AG09319 (cell line): ENCODE measurements at regions not wholly inside any gene's neighbourhood (a gene's known extent, or its start where the extent isn't known, plus 50 kb on each side); places are given as distances from the start of the nearest gene placed in this dataset.
"Not testable (repeated sequence)": the region's sequence is repeated elsewhere in the genome, so short reads cannot be mapped to it uniquely, and the experiment has no call there.

Source experiments
- DNase-seq: peaks from one replicate; pipeline ENCODE4 v3.0.0-alpha.2; 2010; ENCODE audit warnings: low read depth; ENCODE audit errors: extremely low read depth
- TF ChIP-seq, protein P1 (sequence below): IDR thresholded peaks from 2 replicates; pipeline ENCODE4 v1.5.1; 2011; ENCODE audit warnings: low read depth, mild to moderate bottlenecking, inconsistent platforms, low read length, moderate library complexity

DNA sequence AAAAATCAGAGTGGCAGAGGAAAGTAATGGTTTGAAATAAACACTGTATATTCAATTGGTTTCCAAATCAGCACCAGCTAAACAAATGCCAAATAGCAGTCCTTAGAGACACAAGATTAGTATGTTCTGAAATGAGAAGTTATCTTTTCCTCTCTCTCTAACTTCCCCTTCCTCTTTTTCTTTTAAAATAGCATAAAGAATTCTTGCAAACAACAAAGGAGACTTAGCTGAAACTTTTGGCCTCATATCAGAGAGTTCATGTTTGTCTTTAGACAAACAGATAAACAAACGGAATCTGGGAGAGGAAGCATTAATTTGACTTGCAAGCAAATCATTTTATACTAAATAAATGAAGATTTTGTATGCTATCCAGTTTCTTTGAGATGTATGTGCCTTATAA lies 399.0 kb downstream of the GBA3 start:
- DNase-seq: no peak
- TF ChIP-seq, protein P1, sequence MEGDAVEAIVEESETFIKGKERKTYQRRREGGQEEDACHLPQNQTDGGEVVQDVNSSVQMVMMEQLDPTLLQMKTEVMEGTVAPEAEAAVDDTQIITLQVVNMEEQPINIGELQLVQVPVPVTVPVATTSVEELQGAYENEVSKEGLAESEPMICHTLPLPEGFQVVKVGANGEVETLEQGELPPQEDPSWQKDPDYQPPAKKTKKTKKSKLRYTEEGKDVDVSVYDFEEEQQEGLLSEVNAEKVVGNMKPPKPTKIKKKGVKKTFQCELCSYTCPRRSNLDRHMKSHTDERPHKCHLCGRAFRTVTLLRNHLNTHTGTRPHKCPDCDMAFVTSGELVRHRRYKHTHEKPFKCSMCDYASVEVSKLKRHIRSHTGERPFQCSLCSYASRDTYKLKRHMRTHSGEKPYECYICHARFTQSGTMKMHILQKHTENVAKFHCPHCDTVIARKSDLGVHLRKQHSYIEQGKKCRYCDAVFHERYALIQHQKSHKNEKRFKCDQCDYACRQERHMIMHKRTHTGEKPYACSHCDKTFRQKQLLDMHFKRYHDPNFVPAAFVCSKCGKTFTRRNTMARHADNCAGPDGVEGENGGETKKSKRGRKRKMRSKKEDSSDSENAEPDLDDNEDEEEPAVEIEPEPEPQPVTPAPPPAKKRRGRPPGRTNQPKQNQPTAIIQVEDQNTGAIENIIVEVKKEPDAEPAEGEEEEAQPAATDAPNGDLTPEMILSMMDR: no peak

DNA sequence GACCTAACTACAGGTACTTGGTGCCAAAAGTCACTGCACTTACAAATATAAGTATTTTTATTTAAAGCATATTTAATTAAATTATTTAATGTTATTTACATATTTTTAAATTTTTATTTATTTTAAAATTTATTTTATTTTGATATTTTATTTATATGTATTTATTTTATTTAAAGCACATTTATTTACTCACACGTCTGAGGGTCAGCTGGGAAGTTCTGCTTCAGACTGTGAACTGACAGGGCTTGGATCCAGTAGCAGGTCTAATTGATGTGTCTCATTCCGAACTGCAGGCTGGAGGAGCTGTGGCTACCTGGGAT lies 392.5 kb downstream of the GBA3 start:
- TF ChIP-seq, protein P1: no peak
- no peak for DNase-seq

DNA sequence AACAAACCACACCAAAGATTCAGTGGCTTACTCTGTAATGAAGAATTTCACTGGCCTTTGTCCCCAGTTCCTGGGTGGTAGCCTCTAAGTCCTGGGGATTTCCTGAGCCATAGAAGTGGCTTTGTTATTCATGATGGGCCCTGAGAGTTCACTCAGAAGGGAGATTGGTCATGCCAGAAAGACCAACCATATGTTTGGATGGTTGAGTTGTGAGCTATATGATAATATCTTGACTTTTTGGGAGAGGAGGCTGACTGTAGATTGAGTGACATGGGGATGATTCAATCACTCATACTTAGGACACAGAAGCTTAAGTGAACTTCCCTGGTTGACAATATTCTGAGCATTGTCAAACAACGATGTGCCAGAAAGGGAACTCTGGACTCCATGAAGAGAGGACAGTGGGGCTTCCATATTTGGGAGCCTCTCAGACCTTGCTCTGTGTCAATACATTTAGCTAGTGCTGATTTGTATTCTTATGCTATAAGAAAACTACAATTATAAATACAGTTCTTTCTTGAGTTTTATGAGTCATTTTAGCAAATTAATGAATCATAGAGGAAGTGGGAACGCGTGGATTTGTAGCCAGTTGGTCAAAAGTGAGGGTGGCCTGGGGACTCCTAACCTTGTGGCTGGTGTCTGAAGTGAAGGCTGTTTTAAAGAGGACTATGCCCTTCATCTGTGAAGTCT lies 392.0 kb downstream of the GBA3 start:
- TF ChIP-seq, protein P1: no peak
- DNase-seq: no peak

DNA sequence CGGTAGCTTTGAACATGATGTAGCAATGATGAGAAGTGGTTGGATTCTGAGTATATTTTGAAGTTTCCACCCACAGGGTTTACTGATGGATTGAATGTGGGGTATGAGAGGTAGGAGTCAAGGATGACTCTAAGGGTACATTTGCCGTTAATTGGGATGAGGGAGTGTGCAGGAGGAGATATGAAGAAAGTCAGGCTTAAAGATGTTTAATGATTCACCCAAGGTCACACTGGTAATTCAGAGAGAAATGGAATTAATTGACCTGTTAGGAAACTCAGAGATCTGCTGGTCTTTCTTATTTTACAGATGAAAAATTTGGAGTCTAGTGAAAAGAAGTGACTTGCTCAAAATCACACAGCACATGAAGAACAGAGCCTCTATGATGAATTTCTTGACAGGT lies 390.7 kb downstream of the GBA3 start:
- DNase-seq: no peak
- TF ChIP-seq, protein P1: no peak

DNA sequence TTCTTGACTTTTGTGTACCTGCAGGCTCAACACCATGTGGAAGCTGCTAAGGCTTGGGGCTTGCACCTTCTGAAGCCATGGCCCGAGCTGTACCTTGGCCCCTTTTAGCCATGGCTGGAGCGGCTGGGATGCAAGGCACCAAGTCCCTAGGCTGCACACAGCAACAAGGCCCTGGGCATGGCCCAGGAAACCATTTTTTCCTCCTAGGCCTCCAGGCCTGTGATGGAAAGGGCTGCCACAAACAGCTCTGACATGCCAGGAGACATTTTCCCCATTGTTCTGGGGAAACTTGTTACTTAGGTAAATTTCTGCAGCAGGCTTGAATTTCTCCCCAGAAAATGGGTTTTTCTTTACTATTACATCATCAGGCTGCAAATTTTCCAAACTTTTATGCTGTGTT lies 387.4 kb downstream of the GBA3 start:
- DNase-seq: not testable (repeated sequence)

DNA sequence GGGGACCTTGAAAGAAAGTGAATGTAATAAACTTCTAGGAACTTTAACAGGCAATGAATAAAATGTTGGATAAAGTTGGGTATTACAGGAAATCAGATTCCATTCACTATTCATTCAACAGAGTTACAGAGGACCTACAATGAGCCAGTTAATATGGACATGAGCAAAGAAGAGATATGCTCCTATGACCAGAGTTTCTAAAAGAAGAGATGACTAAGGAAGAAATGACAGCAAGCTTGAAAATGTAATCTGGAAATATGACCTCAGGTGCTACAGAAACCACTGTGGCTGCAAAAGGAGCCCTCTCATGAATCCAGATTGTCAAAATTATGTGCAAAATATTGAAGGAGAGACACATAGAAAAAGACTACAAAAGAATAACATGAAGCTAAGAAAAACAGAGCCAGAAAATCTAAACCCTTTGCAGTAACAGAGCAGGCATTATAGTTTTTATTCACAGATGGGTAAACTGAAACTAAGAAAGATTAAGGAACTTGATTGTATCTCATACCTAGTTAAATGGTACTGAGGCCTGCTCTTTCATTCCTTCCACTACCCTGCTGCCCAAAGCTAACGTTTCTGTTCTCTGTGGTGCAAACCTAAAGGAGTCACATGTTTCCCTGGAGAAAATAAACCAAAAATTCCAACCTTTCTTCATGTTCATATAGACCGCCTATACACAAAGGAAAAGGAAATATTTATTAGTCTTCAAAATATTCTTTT lies 378.3 kb downstream of the GBA3 start:
- DNase-seq: no peak
- TF ChIP-seq, protein P1: no peak

DNA sequence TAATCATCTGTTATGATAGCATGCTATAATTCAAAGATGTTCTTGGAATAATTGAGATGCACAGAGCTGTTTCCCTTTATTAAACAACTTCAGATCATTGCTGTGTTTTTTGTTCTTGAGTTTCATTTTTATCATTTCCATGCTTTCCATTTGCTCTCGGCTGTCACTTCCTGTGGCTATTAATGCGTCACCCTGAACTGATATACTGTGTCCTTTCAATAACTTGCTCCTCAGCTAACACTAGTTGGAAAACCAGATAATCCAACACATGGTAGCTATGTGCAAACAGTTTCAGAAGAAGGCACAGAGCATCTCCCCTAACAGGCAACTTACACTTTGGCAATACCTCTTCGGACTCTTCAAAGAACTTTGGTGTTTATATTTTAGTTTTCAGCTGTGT lies 376.0 kb downstream of the GBA3 start:
- TF ChIP-seq, protein P1: no peak
- DNase-seq: no peak

DNA sequence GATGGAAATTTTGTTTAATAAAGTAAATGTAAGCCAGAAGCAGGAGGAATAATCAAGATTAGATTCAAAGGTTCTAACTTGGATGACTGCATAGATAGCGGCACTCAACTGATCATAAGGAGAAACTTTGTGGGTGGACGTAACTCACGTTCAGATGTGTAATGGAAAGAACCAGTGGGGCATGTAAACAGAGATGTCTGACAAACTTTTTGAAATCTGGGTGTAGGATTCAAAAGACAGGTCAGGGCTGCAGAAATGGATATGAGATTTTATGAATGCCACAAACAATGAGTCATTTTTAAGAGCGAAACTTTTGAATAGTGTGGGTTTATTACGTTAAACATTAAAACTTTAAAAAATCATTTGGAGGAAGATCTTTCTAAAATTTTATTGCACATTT lies 375.6 kb downstream of the GBA3 start:
- TF ChIP-seq, protein P1: no peak
- DNase-seq: no peak
